ENCODE measurements at regions not wholly inside any gene's neighbourhood (a gene's known extent, or its start where the extent isn't known, plus 50 kb on each side); places are given as distances from the start of the nearest gene placed in this dataset.
A peak's percentile ranks its signal among the peaks of the same experiment; 100 is the strongest.

- no peak for DNase-seq
- no peaks in the 10 kb centered on the region for H3K4me1 ChIP-seq (ENCODE audit: control insufficient read depth in 1 of 2, insufficient read depth in 2 of 2, low read length in 2 of 2)
These were observed 111.3 kb upstream of the EDNRB start for GRCh38 chr13:78029901-78030300.

GRCh38 chr13:78028960-78029359, 110.3 kb upstream of the EDNRB start:
- H3K18ac ChIP-seq (ENCODE audit: low read length), result no peak overlapping the region
- no peak overlapping the region for H3K4ac ChIP-seq (ENCODE audit: low read depth, low read length)
- H4K8ac ChIP-seq (ENCODE audit: low read depth, low read length), result no peak overlapping the region
- H2BK12ac ChIP-seq (ENCODE audit: low read length), result no peak overlapping the region
- WGBS (ENCODE audit: extremely low coverage, insufficient coverage, insufficient read length), result no CpG with 5 or more reads among the region's 1 CpG
- H3K27me3 ChIP-seq (ENCODE audit: insufficient read depth, low read length), result no peaks in the 10 kb centered on the region
- H2BK120ac ChIP-seq (ENCODE audit: insufficient read depth, low read length, poor library complexity), result no peak overlapping the region
- no peaks in the 10 kb centered on the region for H3K4me1 ChIP-seq (ENCODE audit: control insufficient read depth in 1 of 2, insufficient read depth in 2 of 2, low read length in 2 of 2)
- no peaks in the 10 kb centered on the region for H3K36me3 ChIP-seq (ENCODE audit: control insufficient read depth in 1 of 2, insufficient read depth in 2 of 2, low read length in 2 of 2)
- H3K4me2 ChIP-seq (ENCODE audit: low read length), result no peak overlapping the region
- no peak overlapping the region for H3K14ac ChIP-seq (ENCODE audit: low read length)
- H3K9me3 ChIP-seq (ENCODE audit: insufficient read depth, low read depth, low read length), result no peaks in the 10 kb centered on the region
- H3K23ac ChIP-seq (ENCODE audit: low read length), result no peak overlapping the region
- DNase-seq, result no peak
- H2AK5ac ChIP-seq (ENCODE audit: low read length), result no peak overlapping the region
- no peak overlapping the region for H2BK5ac ChIP-seq (ENCODE audit: low read depth, low read length, poor library complexity)
- no peak overlapping the region for H4K12ac ChIP-seq (ENCODE audit: low read depth, low read length)
- no peaks in the 10 kb centered on the region for H3K79me1 ChIP-seq (ENCODE audit: low read length)
- no peak overlapping the region for H3K4me3 ChIP-seq (ENCODE audit: low read depth, low read length)
- no peaks in the 10 kb centered on the region for H3K79me2 ChIP-seq (ENCODE audit: control insufficient read depth, insufficient read depth, low read length, poor library complexity)
- H3K27ac ChIP-seq (ENCODE audit: low read depth, low read length), result no peak overlapping the region
- no peak overlapping the region for H3K9ac ChIP-seq (ENCODE audit: low read length)
- no peak overlapping the region for H4K91ac ChIP-seq (ENCODE audit: low read depth, low read length)
- no peak overlapping the region for H2AFZ ChIP-seq (ENCODE audit: insufficient read depth, low read length, poor library complexity)

More at GRCh38 chr13:78029901-78030300, 111.3 kb upstream of the EDNRB start:
- Histone ChIP-seq H3K4me2 (ENCODE audit: low read length) (no peak overlapping the region), H3K4me3 (ENCODE audit: low read depth, low read length) (no peak overlapping the region), H3K9ac (ENCODE audit: low read length) (no peak overlapping the region), H2AK5ac (ENCODE audit: low read length) (no peak overlapping the region), H3K4ac (ENCODE audit: low read depth, low read length) (no peak overlapping the region), H3K79me1 (ENCODE audit: low read length) (no peaks in the 10 kb centered on the region), H3K27ac (ENCODE audit: low read depth, low read length) (no peak overlapping the region), H2BK5ac (ENCODE audit: low read depth, low read length, poor library complexity) (no peak overlapping the region), H2AFZ (ENCODE audit: insufficient read depth, low read length, poor library complexity) (no peak overlapping the region), H2BK12ac (ENCODE audit: low read length) (no peak overlapping the region), H3K36me3 (ENCODE audit: control insufficient read depth in 1 of 2, insufficient read depth in 2 of 2, low read length in 2 of 2) (no peaks in the 10 kb centered on the region), H3K79me2 (ENCODE audit: control insufficient read depth, insufficient read depth, low read length, poor library complexity) (no peaks in the 10 kb centered on the region), H4K91ac (ENCODE audit: low read depth, low read length) (no peak overlapping the region), H2BK120ac (ENCODE audit: insufficient read depth, low read length, poor library complexity) (no peak overlapping the region), H4K12ac (ENCODE audit: low read depth, low read length) (no peak overlapping the region), H3K9me3 (ENCODE audit: insufficient read depth, low read depth, low read length) (no peaks in the 10 kb centered on the region), H3K14ac (ENCODE audit: low read length) (no peak overlapping the region), H3K27me3 (ENCODE audit: insufficient read depth, low read length) (no peaks in the 10 kb centered on the region), H3K18ac (ENCODE audit: low read length) (no peak overlapping the region), H4K8ac (ENCODE audit: low read depth, low read length) (no peak overlapping the region), H3K23ac (ENCODE audit: low read length) (no peak overlapping the region)
- no CpG with 5 or more reads among the region's 6 CpGs for WGBS (ENCODE audit: extremely low coverage, insufficient coverage, insufficient read length)

- Histone ChIP-seq H2AFZ (ENCODE audit: insufficient read depth, low read length, poor library complexity) (no peak overlapping the region), H4K91ac (ENCODE audit: low read depth, low read length) (no peak overlapping the region), H4K12ac (ENCODE audit: low read depth, low read length) (no peak overlapping the region), H3K27ac (ENCODE audit: low read depth, low read length) (no peak overlapping the region), H3K14ac (ENCODE audit: low read length) (no peak overlapping the region), H3K4me3 (ENCODE audit: low read depth, low read length) (no peak overlapping the region), H2AK5ac (ENCODE audit: low read length) (no peak overlapping the region), H3K27me3 (ENCODE audit: insufficient read depth, low read length) (no peaks in the 10 kb centered on the region), H3K23ac (ENCODE audit: low read length) (no peak overlapping the region), H3K4me1 (ENCODE audit: control insufficient read depth in 1 of 2, insufficient read depth in 2 of 2, low read length in 2 of 2) (no peaks in the 10 kb centered on the region), H2BK5ac (ENCODE audit: low read depth, low read length, poor library complexity) (no peak overlapping the region), H3K4me2 (ENCODE audit: low read length) (no peak overlapping the region), H2BK120ac (ENCODE audit: insufficient read depth, low read length, poor library complexity) (no peak overlapping the region), H3K79me1 (ENCODE audit: low read length) (peaks cover 3% of the 10 kb centered on the region), H3K36me3 (ENCODE audit: control insufficient read depth in 1 of 2, insufficient read depth in 2 of 2, low read length in 2 of 2) (no peaks in the 10 kb centered on the region), H3K9me3 (ENCODE audit: insufficient read depth, low read depth, low read length) (no peaks in the 10 kb centered on the region), H2BK12ac (ENCODE audit: low read length) (no peak overlapping the region), H3K18ac (ENCODE audit: low read length) (no peak overlapping the region), H3K9ac (ENCODE audit: low read length) (no peak overlapping the region), H3K4ac (ENCODE audit: low read depth, low read length) (no peak overlapping the region), H4K8ac (ENCODE audit: low read depth, low read length) (no peak overlapping the region), H3K79me2 (ENCODE audit: control insufficient read depth, insufficient read depth, low read length, poor library complexity) (no peaks in the 10 kb centered on the region)
- DNase-seq, result peak in 1 of 2 donors; percentile 72
These were observed 106.4 kb upstream of the EDNRB start for GRCh38 chr13:78024996-78025395.

GRCh38 chr13:78022164-78022877, 103.7 kb upstream of the EDNRB start:
- Histone ChIP-seq H4K8ac (ENCODE audit: low read depth, low read length) (no peak overlapping the region), H2BK120ac (ENCODE audit: insufficient read depth, low read length, poor library complexity) (no peak overlapping the region), H3K18ac (ENCODE audit: low read length) (no peak overlapping the region), H3K23ac (ENCODE audit: low read length) (no peak overlapping the region), H4K12ac (ENCODE audit: low read depth, low read length) (no peak overlapping the region), H3K9me3 (ENCODE audit: insufficient read depth, low read depth, low read length) (no peaks in the 10 kb centered on the region), H3K27ac (ENCODE audit: low read depth, low read length) (no peak overlapping the region), H3K4me3 (ENCODE audit: low read depth, low read length) (no peak overlapping the region), H3K9ac (ENCODE audit: low read length) (no peak overlapping the region), H2BK12ac (ENCODE audit: low read length) (no peak overlapping the region), H3K4ac (ENCODE audit: low read depth, low read length) (no peak overlapping the region), H4K91ac (ENCODE audit: low read depth, low read length) (no peak overlapping the region), H2BK5ac (ENCODE audit: low read depth, low read length, poor library complexity) (no peak overlapping the region), H3K79me2 (ENCODE audit: control insufficient read depth, insufficient read depth, low read length, poor library complexity) (no peaks in the 10 kb centered on the region), H3K36me3 (ENCODE audit: control insufficient read depth in 1 of 2, insufficient read depth in 2 of 2, low read length in 2 of 2) (no peaks in the 10 kb centered on the region), H2AFZ (ENCODE audit: insufficient read depth, low read length, poor library complexity) (no peak overlapping the region), H3K4me2 (ENCODE audit: low read length) (no peak overlapping the region), H3K14ac (ENCODE audit: low read length) (no peak overlapping the region), H3K27me3 (ENCODE audit: insufficient read depth, low read length) (no peaks in the 10 kb centered on the region), H3K79me1 (ENCODE audit: low read length) (peaks cover 3% of the 10 kb centered on the region), H2AK5ac (ENCODE audit: low read length) (no peak overlapping the region), H3K4me1 (ENCODE audit: control insufficient read depth in 1 of 2, insufficient read depth in 2 of 2, low read length in 2 of 2) (no peaks in the 10 kb centered on the region)
- peak in 1 of 2 donors; percentile 44 for DNase-seq
- WGBS (ENCODE audit: extremely low coverage, insufficient coverage, insufficient read length), result no CpG with 5 or more reads among the region's 2 CpGs

Data from trophoblast cell (in vitro differentiated cells and primary cell).